ENCODE measurements at regions not wholly inside any gene's neighbourhood (a gene's known extent, or its start where the extent isn't known, plus 50 kb on each side); places are given as distances from the start of the nearest gene placed in this dataset.

DNA sequence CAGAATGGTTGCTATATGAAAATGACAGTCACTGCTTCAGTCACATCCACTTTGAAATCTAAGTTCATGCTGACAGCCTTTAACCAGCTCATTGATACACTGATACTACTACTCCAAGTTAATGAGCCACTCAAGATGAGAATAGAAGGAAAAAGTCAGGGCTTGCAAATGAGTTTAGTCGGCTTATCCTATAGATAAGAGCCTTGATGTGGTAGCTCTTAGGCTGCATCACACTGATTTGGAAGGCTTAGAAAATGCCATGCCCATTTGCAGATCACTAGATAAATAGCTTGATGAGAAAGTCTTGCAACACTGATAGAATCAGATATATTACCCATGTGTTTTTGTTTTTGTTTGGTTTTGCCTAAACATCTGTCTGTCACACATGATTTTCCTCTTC lies 251.4 kb upstream of the ATXN7L3B start:
- H3K27ac Mint-ChIP-seq, result no peak overlapping the region
- Histone ChIP-seq H3K36me3 (ENCODE audit: insufficient read depth) (no peaks in the 10 kb centered on the region), H3K9me2 (ENCODE audit: insufficient read depth) (no peaks in the 10 kb centered on the region), H3K4me2 (no peak overlapping the region), H4K20me1 (replicated peaks; ENCODE audit: insufficient read depth) (no peaks in the 10 kb centered on the region), H3K4me1 (ENCODE audit: insufficient read depth) (peaks cover 10% of the 10 kb centered on the region), H3K79me2 (replicated peaks; ENCODE audit: insufficient read depth) (no peaks in the 10 kb centered on the region), H2AFZ (no peak overlapping the region), H3K4me3 (no peak overlapping the region), H3K27ac (ENCODE audit: low read depth) (no peak overlapping the region), H3F3A (replicated peaks; ENCODE audit: low read depth) (no peaks in the 10 kb centered on the region), H3K27me3 (ENCODE audit: insufficient read depth) (no peaks in the 10 kb centered on the region)
- H3K36me3 Mint-ChIP-seq (ENCODE audit: low read depth), result no peaks in the 10 kb centered on the region
- peaks cover 8% of the 10 kb centered on the region for H3K4me1 Mint-ChIP-seq
- ATAC-seq (no peak), DNase-seq (ENCODE audit: low spot score) (no peak)
- H3K27me3 Mint-ChIP-seq (ENCODE audit: insufficient read depth, low read depth, poor library complexity), result no peaks in the 10 kb centered on the region
- TF ChIP-seq ETS1 (IDR thresholded peaks at IDR 0.05), result no peak
- no peak for TF ChIP-seq POLR2AphosphoS5 (IDR thresholded peaks at IDR 0.05; ENCODE audit: low read depth)
- TF ChIP-seq ZNF114 (CRISPR knock-in tag; IDR thresholded peaks at IDR 0.05), result no peak
- TF ChIP-seq EZH2 (IDR thresholded peaks at IDR 0.05; ENCODE audit: low read depth, unreplicated experiment), result no peak
- TF ChIP-seq ZNF462 (CRISPR knock-in tag; IDR thresholded peaks at IDR 0.05), result no peak
- TF ChIP-seq EZH2phosphoT487 (IDR thresholded peaks at IDR 0.05; ENCODE audit: unreplicated experiment), result no peak
- TF ChIP-seq CTCF (conservative IDR thresholded peaks at IDR 0.05; ENCODE audit: low read depth in 2 of 2), result no peak
- no peak for TF ChIP-seq ZNF331 (CRISPR knock-in tag; IDR thresholded peaks at IDR 0.05; ENCODE audit: low read depth)
- TF ChIP-seq, protein P1, sequence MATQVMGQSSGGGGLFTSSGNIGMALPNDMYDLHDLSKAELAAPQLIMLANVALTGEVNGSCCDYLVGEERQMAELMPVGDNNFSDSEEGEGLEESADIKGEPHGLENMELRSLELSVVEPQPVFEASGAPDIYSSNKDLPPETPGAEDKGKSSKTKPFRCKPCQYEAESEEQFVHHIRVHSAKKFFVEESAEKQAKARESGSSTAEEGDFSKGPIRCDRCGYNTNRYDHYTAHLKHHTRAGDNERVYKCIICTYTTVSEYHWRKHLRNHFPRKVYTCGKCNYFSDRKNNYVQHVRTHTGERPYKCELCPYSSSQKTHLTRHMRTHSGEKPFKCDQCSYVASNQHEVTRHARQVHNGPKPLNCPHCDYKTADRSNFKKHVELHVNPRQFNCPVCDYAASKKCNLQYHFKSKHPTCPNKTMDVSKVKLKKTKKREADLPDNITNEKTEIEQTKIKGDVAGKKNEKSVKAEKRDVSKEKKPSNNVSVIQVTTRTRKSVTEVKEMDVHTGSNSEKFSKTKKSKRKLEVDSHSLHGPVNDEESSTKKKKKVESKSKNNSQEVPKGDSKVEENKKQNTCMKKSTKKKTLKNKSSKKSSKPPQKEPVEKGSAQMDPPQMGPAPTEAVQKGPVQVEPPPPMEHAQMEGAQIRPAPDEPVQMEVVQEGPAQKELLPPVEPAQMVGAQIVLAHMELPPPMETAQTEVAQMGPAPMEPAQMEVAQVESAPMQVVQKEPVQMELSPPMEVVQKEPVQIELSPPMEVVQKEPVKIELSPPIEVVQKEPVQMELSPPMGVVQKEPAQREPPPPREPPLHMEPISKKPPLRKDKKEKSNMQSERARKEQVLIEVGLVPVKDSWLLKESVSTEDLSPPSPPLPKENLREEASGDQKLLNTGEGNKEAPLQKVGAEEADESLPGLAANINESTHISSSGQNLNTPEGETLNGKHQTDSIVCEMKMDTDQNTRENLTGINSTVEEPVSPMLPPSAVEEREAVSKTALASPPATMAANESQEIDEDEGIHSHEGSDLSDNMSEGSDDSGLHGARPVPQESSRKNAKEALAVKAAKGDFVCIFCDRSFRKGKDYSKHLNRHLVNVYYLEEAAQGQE (IDR thresholded peaks at IDR 0.05; ENCODE audit: unreplicated experiment), result no peak
- no peak for TF ChIP-seq CREB1 (CRISPR knock-in tag; IDR thresholded peaks at IDR 0.05; ENCODE audit: low read depth)
- TF ChIP-seq STAT1 (IDR thresholded peaks at IDR 0.05; ENCODE audit: unreplicated experiment), result no peak
- TF ChIP-seq JUNB (IDR thresholded peaks at IDR 0.05; ENCODE audit: unreplicated experiment), result no peak
- TF ChIP-seq NANOG (IDR thresholded peaks at IDR 0.05; ENCODE audit: borderline replicate concordance), result no peak
- H3K9me3 Mint-ChIP-seq, result no peaks in the 10 kb centered on the region
- no peak overlapping the region for H3K4me3 Mint-ChIP-seq

Measured in GM23338 (cell line).